HuH-7 (cell line): ENCODE measurements at regions not wholly inside any gene's neighbourhood (a gene's known extent, or its start where the extent isn't known, plus 50 kb on each side); places are given as distances from the start of the nearest gene placed in this dataset.
"Not testable (repeated sequence)": the region's sequence is repeated elsewhere in the genome, so short reads cannot be mapped to it uniquely, and the experiment has no call there.

ENCODE experiments used
- DNase-seq: peaks from one replicate; pipeline ENCODE4 v3.0.0; 2011; ENCODE audit warnings: low spot score

- DNase-seq: no peak
Measured at GRCh38 chr7:46134795-46135194, 213.7 kb upstream of the IGFBP3 start.

DNA sequence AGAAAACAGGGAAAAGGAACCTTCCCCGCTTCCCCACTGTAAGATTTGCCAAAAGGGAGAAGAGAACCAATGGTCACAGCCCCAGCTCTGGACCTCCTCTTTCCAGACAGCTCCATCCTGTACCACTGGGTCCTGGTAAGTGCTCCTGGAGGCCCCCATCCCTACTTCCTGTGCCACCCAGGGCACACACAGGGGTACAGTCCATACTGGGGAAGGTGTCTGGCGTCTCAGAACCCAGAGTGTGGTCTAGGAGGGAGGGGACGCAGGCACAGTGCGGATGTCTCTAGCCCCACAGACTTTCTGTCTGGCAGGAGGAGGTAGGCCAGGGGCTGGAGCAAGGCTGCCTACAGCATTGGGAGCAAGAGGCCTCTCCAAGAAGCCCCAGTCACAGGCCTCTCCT is 213.3 kb upstream of the IGFBP3 start:
- DNase-seq: no peak

GRCh38 chr7:46133751-46134150 is 212.7 kb upstream of the IGFBP3 start:
- no peak for DNase-seq

- DNase-seq: no peak
Measured at GRCh38 chr7:46133072-46133471, 212.0 kb upstream of the IGFBP3 start.

DNA sequence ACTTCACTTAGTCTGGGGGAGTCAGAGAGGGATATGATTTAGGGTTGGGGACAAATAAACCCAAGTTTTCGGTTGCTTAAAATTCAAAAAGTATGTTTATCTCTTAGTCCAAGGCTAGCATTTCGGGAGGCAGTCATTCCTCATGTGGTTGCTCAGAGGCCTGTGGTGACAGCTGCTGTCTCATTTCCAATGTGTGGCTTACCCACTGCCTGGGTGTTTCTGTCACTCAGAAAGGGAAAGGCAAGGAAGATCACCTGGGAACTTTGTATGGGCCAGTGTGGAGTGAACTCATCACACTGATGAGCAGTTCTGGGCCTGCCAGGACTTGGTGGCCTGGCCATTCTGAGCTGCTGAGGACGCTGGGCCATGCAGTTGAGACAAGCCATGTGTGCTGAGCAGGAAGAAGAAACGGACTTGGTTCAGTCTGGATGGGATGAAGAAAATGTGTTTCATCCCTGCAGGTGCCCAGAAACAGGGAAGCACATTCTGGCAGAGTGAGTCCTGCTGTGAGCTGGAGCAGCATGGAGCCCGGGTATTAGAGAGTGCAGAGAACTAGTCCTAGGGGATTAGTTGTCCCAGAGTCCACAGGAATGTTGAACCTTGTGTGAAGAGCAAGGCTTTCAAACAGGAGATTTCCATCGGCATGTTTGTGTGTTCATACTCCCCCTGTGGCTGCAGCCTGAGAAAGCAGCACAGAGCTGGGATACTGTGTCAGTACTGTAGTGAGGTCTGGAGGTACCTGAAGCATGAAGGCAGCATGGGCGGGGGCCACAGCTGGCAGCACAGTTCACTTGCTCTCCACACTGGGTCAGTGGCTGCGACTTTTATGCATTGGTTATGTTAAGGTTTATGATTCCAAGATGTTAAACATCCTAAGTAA is 211.1 kb upstream of the IGFBP3 start:
- peak; percentile 34 for DNase-seq

DNA sequence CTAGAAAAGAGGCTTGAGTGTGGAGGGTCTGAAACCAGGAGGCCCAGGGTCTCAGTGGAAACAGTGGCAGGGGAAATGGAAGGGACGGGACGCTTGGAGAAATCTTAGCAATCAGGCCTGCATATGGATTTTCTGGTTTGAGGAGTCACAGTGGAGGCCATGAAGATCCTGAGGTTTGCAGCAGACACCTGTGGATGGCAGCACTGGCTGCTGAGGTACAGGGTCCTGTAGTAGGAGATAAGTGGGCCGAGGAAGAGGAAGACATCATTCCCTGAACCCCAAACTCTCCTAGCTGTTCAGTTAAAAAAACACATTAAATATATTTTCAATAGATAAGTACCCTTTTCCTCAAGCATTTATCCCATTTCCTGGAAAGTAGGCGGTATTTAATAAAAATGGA is 208.8 kb upstream of the IGFBP3 start:
- DNase-seq: no peak

GRCh38 chr7:46127814-46128213 is 206.7 kb upstream of the IGFBP3 start:
- DNase-seq: no peak

GRCh38 chr7:46126675-46127300 is 205.7 kb upstream of the IGFBP3 start:
- DNase-seq: no peak

DNA sequence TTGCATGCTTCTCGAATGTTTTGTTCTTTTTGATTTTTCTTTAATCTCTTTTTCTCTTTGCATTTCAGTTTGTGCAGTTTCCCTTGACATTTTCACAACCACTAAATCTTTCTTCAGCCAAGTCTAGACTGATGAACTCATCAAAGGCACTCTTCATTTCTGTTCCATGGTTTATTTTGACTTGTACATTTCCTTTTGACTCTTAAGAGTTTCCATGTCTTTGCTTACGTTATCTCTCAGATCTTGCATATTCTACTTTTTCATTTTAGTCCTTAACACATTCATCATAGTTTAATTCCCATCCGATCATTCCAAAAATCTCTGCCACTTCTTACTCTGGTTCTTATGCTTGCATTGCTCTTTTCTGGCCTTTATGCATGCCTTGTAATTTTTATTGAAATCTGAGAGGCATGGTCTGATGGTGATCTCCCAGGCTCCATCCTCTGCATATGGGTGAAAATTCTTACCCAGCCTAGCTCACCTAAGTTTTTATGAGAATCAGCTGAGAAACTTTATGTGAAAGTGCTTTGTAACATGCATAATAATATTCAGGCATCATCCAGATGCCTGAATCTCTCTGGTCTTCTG is 202.8 kb upstream of the IGFBP3 start:
- DNase-seq: no peak

DNA sequence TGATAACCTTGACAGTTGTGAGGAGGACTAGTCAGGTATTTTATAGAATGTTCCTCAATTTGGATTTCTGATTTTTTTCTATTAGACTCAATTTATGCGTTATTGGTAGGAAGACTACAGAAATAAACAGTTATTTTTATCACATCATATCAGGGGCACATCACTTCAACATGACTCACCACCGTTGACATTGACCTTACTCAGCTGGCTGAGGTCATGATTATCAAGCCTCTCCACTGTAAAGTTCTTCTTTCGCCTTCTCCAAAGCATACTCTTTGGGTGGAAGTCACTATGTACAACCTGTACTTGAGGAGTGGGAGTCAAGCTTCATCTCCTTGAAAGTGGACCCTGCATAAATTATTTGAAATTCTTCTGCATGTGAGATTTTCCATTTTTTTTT is 194.3 kb upstream of the IGFBP3 start:
- no peak for DNase-seq

DNA sequence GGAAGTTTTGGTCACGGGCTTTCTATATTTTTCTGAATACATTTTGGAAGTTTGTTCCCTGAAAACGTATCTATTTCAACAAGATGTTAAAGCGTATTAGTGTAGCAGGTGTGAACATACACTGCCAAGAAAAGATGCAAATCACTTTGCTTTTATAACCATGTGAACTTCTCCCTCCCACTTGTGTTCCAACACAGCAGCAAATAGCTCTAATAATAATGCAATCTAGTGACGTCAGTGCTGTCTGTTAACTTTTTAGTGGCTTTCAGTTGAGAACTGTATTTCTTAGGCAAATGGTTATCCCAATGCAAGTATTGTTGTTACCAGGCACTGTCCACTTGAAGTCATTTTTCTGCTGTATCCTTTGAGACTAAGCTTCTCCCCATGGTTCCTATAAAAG is 188.4 kb upstream of the IGFBP3 start:
- DNase-seq: no peak

DNA sequence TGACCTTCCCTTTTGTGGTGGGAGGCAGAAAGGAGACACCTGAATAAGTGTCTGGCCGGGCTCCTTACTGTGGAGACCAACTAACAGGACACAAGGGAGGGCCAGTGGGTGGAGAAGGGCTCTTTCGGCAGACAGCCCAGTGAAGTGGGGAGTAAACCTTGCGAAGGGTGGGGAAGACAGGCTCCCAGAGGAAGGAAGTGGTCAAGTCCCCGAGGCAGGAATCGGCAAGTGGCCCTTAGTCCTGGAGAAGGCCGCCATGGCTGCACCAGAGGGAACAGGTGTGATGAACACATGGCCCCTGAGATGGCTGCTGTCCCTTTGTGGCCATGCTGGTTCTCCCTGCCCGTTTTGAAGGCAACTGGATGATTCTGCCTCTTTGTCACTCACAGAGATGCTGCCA is 187.2 kb upstream of the IGFBP3 start:
- DNase-seq: no peak

- no peak for DNase-seq
Measured at GRCh38 chr7:46107610-46108217, 186.6 kb upstream of the IGFBP3 start.

DNA sequence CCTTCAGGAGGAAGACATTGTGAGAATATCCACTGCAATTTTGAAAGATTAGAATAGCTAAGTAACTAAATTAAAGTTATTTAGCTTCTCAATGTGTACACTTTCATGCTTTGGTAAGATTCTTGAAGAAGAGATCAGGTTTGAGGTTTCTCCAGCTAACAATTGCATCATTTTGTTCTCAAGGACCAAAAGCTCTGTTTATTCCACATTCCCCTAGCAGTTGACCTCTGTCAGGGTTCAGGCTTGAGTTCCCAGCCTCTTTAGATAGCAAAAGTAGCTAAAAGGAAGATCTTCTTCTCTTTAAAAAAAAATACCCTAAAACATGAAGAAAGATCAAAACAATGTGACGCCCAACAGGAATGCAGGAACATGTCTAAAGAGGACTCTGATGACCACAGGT is 179.4 kb upstream of the IGFBP3 start:
- DNase-seq: no peak

GRCh38 chr7:46099076-46099475 is 178.0 kb upstream of the IGFBP3 start:
- DNase-seq: no peak

GRCh38 chr7:46091071-46091470 is 170.0 kb upstream of the IGFBP3 start:
- DNase-seq: no peak

DNA sequence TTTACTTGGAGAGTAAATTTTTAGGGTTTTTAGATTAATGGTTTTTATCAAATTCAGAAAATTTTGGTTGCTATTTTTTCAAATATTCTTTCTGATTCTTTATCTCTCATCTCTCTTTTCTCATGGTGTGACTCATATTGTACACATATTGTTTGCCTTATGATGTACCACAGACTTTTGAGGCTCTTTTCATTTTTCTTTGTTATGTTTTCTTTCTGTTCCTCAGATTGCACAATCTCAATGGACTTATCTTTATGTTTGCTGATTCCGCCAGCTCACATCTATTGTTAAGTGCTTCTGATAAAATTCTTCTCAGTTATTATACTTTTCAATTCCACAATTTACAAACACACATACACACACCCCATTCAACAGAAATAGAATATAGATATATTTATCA is 168.2 kb upstream of the IGFBP3 start:
- DNase-seq: no peak

- DNase-seq: not testable (repeated sequence)
Measured at GRCh38 chr7:46088486-46088885, 167.4 kb upstream of the IGFBP3 start.

- DNase-seq: no peak
Measured at GRCh38 chr7:46080595-46081159, 159.6 kb upstream of the IGFBP3 start.

DNA sequence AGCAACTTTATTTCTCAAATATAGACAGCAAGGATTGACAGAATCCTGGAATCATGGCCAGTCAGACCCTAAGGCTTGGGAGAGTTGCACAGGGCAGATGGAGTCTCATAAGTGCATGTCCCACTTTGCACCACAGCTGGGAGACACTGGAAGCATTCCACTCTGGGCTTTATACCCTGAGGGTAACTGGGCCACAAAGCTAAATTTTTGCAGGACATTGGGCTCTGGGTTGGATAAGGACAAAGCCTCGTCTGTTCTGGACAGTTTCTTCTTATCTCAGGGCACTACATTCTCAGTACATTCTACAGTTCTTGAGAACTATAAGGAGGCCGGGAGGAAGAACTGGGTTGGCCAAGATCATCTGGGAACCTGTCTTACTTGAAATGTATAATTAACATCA is 158.3 kb upstream of the IGFBP3 start:
- no peak for DNase-seq

GRCh38 chr7:46076527-46076926 is 155.5 kb upstream of the IGFBP3 start:
- DNase-seq: no peak

DNA sequence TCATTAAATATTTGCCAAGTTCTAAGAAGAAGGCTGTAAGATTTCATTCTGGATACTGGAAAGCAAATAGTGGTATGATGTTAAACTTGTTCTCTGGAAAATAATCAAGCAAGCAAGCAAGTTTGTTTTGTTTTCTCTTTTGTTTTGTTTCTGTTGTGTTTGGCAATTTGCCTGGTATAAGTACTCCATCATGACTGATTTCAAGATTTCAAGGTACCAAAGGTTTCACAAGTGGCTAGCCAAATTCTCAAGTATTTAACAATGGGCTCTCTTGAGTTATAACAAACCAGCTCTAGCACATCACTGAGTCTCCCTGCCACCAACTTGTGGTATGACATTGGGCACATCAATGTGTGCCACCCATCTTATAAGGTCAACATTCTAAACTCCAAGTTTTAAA is 151.7 kb upstream of the IGFBP3 start:
- no peak for DNase-seq

DNA sequence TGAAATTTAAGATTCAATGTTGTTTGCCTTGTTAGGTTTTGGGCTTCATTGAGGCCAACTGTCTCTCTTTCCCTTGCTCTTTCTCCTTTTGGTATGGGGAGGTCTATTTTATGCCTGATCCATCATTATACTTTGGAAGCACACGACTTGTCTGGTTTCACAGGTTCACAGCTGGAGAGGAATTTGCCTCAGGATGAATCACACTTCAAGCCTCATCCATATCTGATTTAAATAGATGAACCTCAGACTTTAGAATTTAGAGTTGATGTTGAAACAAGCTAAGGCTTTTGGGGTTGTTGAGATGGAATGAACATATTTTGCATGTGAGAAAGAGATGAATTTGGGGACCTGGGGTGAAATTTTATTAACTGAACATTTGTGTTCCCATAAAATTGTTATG is 150.5 kb upstream of the IGFBP3 start:
- no peak for DNase-seq
